Mucosa of gallbladder (tissue), 1 donor: ENCODE measurements at regions not wholly inside any gene's neighbourhood (a gene's known extent, or its start where the extent isn't known, plus 50 kb on each side); places are given as distances from the start of the nearest gene placed in this dataset.

Source experiments
- DNase-seq: peaks from one replicate; pipeline ENCODE4 v3.0.0-alpha.2; 2020; ENCODE audit warnings: low spot score
- donor health status: DM: no; HTN: no; CAD: no.

GRCh38 chr3:31452495-31453106 lies 80.1 kb upstream of the STT3B start:
- DNase-seq = no peak

GRCh38 chr3:31453430-31453829 lies 79.3 kb upstream of the STT3B start:
- no peak for DNase-seq

GRCh38 chr3:31455524-31455923 lies 77.2 kb upstream of the STT3B start:
- no peak for DNase-seq

GRCh38 chr3:31456373-31456772 lies 76.4 kb upstream of the STT3B start:
- no peak for DNase-seq

GRCh38 chr3:31461426-31461825 lies 71.3 kb upstream of the STT3B start:
- DNase-seq = no peak

- DNase-seq = peak; percentile 33
These were observed 70.6 kb upstream of the STT3B start for GRCh38 chr3:31462050-31462569.

- no peak for DNase-seq
These were observed 66.7 kb upstream of the STT3B start for GRCh38 chr3:31465999-31466398.

- DNase-seq = no peak
These were observed 65.9 kb upstream of the STT3B start for GRCh38 chr3:31466866-31467265.

- no peak for DNase-seq
These were observed 64.3 kb upstream of the STT3B start for GRCh38 chr3:31468433-31468832.

- no peak for DNase-seq
These were observed 63.3 kb upstream of the STT3B start for GRCh38 chr3:31469385-31469784.

- no peak for DNase-seq
These were observed 60.0 kb upstream of the STT3B start for GRCh38 chr3:31472479-31473390.

- no peak for DNase-seq
These were observed 56.5 kb upstream of the STT3B start for GRCh38 chr3:31476209-31476608.

- no peak for DNase-seq
These were observed 53.3 kb upstream of the STT3B start for GRCh38 chr3:31479431-31479830.

- DNase-seq = no peak
These were observed 51.0 kb upstream of the STT3B start for GRCh38 chr3:31481697-31482096.

- DNase-seq = no peak
These were observed 50.1 kb upstream of the STT3B start for GRCh38 chr3:31482493-31483200.
